Activated naive CD4-positive, alpha-beta T cell treated with anti-CD3 and anti-CD28 coated beads, Interleukin-2, amount 10 ng/mL, durations not matched to agents 7 days and 5 days (primary cell): ENCODE measurements at regions not wholly inside any gene's neighbourhood (a gene's known extent, or its start where the extent isn't known, plus 50 kb on each side); places are given as distances from the start of the nearest gene placed in this dataset.

Experiments used
- CTCF ChIA-PET: fragments of 350-600 bp; sonication (Branson Sonifier 250); formaldehyde crosslinking; loops from one replicate; lab custom pipeline; 2021; ENCODE audit warnings: antibody characterized with exemption; lab: Charles Lee
- DNase-seq: peaks from one replicate; pipeline ENCODE4 v3.0.0-alpha.2; 2020
- H3K27ac Mint-ChIP-seq: one replicate; pipeline ENCODE4 v1.8.0; 2021; ENCODE audit warnings: mild to moderate bottlenecking, moderate library complexity, mixed read lengths
- H3K27me3 Mint-ChIP-seq: one replicate; pipeline ENCODE4 v1.8.0; 2021; ENCODE audit warnings: mild to moderate bottlenecking, mixed read lengths
- H3K36me3 Mint-ChIP-seq: one replicate; pipeline ENCODE4 v1.8.0; 2021; ENCODE audit warnings: mixed read lengths
- H3K4me1 Mint-ChIP-seq: one replicate; pipeline ENCODE4 v1.8.0; 2021; ENCODE audit warnings: mixed read lengths
- H3K4me3 Mint-ChIP-seq: one replicate; pipeline ENCODE4 v1.8.0; 2021; ENCODE audit warnings: mild to moderate bottlenecking, moderate library complexity, mixed read lengths
- H3K9me3 Mint-ChIP-seq: one replicate; pipeline ENCODE4 v1.8.0; 2021; ENCODE audit warnings: mixed read lengths

- Mint-ChIP-seq H3K4me3 (no peak overlapping the region), H3K36me3 (no peaks in the 10 kb centered on the region), H3K9me3 (no peaks in the 10 kb centered on the region), H3K27me3 (peaks cover 3% of the 10 kb centered on the region), H3K4me1 (no peaks in the 10 kb centered on the region), H3K27ac (no peak overlapping the region)
- CTCF ChIA-PET: interaction anchor here (1.2 to 1.3 kb wide), 2 partner anchors 11 to 576 kb away, joined by 3 read pairs; no protein-coding TSS in a partner anchor
- DNase-seq: no peak
These were observed 445.1 kb upstream of the ZMIZ1 start for GRCh38 chr10:78623578-78624215.

GRCh38 chr10:78624791-78625190 lies 444.0 kb upstream of the ZMIZ1 start:
- no peaks in the 10 kb centered on the region for H3K9me3 Mint-ChIP-seq
- H3K36me3 Mint-ChIP-seq: no peaks in the 10 kb centered on the region
- H3K27ac Mint-ChIP-seq: no peak overlapping the region
- CTCF ChIA-PET: interaction anchor here (0.7 to 1.3 kb wide), 3 partner anchors 10 to 577 kb away, joined by 3 read pairs; no protein-coding TSS in a partner anchor
- peaks cover 3% of the 10 kb centered on the region for H3K27me3 Mint-ChIP-seq
- H3K4me3 Mint-ChIP-seq: no peak overlapping the region
- H3K4me1 Mint-ChIP-seq: no peaks in the 10 kb centered on the region
- DNase-seq: no peak

GRCh38 chr10:78626471-78626870 lies 442.3 kb upstream of the ZMIZ1 start:
- peaks cover 3% of the 10 kb centered on the region for H3K27me3 Mint-ChIP-seq
- no peak overlapping the region for H3K4me3 Mint-ChIP-seq
- no peak overlapping the region for H3K27ac Mint-ChIP-seq
- H3K36me3 Mint-ChIP-seq: no peaks in the 10 kb centered on the region
- CTCF ChIA-PET: no interaction called here
- H3K9me3 Mint-ChIP-seq: no peaks in the 10 kb centered on the region
- no peak for DNase-seq
- H3K4me1 Mint-ChIP-seq: no peaks in the 10 kb centered on the region

- Mint-ChIP-seq H3K27me3 (peaks cover 3% of the 10 kb centered on the region), H3K4me1 (no peaks in the 10 kb centered on the region), H3K27ac (no peak overlapping the region), H3K36me3 (no peaks in the 10 kb centered on the region), H3K4me3 (no peak overlapping the region), H3K9me3 (no peaks in the 10 kb centered on the region)
- DNase-seq: no peak
- CTCF ChIA-PET: no interaction called here
These were observed 441.4 kb upstream of the ZMIZ1 start for GRCh38 chr10:78627254-78627795.

- Mint-ChIP-seq H3K4me3 (no peak overlapping the region), H3K9me3 (no peaks in the 10 kb centered on the region), H3K27me3 (peaks cover 3% of the 10 kb centered on the region), H3K27ac (no peak overlapping the region), H3K36me3 (no peaks in the 10 kb centered on the region), H3K4me1 (no peaks in the 10 kb centered on the region)
- CTCF ChIA-PET: no interaction called here
- DNase-seq: no peak
These were observed 439.8 kb upstream of the ZMIZ1 start for GRCh38 chr10:78628976-78629375.

- CTCF ChIA-PET: no interaction called here
- no peak for DNase-seq
- H3K27me3 Mint-ChIP-seq: peaks cover 4% of the 10 kb centered on the region
- H3K9me3 Mint-ChIP-seq: no peaks in the 10 kb centered on the region
- H3K27ac Mint-ChIP-seq: no peak overlapping the region
- H3K36me3 Mint-ChIP-seq: no peaks in the 10 kb centered on the region
- H3K4me3 Mint-ChIP-seq: no peak overlapping the region
- H3K4me1 Mint-ChIP-seq: no peaks in the 10 kb centered on the region
These were observed 439.0 kb upstream of the ZMIZ1 start for GRCh38 chr10:78629773-78630172.

GRCh38 chr10:78630944-78631838 lies 437.6 kb upstream of the ZMIZ1 start:
- Mint-ChIP-seq H3K4me3 (no peak overlapping the region), H3K9me3 (no peaks in the 10 kb centered on the region), H3K4me1 (no peaks in the 10 kb centered on the region), H3K27me3 (peaks cover 9% of the 10 kb centered on the region), H3K27ac (no peak overlapping the region), H3K36me3 (no peaks in the 10 kb centered on the region)
- DNase-seq: no peak
- CTCF ChIA-PET: interaction anchor here (0.8 kb wide), 1 partner anchor 33 kb away, joined by 3 read pairs; no protein-coding TSS in a partner anchor

- CTCF ChIA-PET: interaction anchor here (1.4 kb wide), 1 partner anchor 10 kb away, joined by 3 read pairs; no protein-coding TSS in a partner anchor
- Mint-ChIP-seq H3K27ac (no peak overlapping the region), H3K36me3 (no peaks in the 10 kb centered on the region), H3K9me3 (no peaks in the 10 kb centered on the region), H3K4me3 (no peak overlapping the region), H3K27me3 (peaks cover 9% of the 10 kb centered on the region), H3K4me1 (no peaks in the 10 kb centered on the region)
- no peak for DNase-seq
These were observed 434.4 kb upstream of the ZMIZ1 start for GRCh38 chr10:78634389-78634815.

- H3K27me3 Mint-ChIP-seq: peaks cover 9% of the 10 kb centered on the region
- H3K9me3 Mint-ChIP-seq: no peaks in the 10 kb centered on the region
- CTCF ChIA-PET: interaction anchor here (1.4 kb wide), 1 partner anchor 10 kb away, joined by 3 read pairs; no protein-coding TSS in a partner anchor
- DNase-seq: no peak
- H3K4me1 Mint-ChIP-seq: no peaks in the 10 kb centered on the region
- H3K36me3 Mint-ChIP-seq: no peaks in the 10 kb centered on the region
- no peak overlapping the region for H3K4me3 Mint-ChIP-seq
- H3K27ac Mint-ChIP-seq: no peak overlapping the region
These were observed 433.9 kb upstream of the ZMIZ1 start for GRCh38 chr10:78634835-78635234.

GRCh38 chr10:78639629-78640028 lies 429.1 kb upstream of the ZMIZ1 start:
- H3K4me3 Mint-ChIP-seq: no peak overlapping the region
- CTCF ChIA-PET: no interaction called here
- no peak for DNase-seq
- H3K36me3 Mint-ChIP-seq: no peaks in the 10 kb centered on the region
- peaks cover 9% of the 10 kb centered on the region for H3K27me3 Mint-ChIP-seq
- no peaks in the 10 kb centered on the region for H3K9me3 Mint-ChIP-seq
- H3K27ac Mint-ChIP-seq: no peak overlapping the region
- H3K4me1 Mint-ChIP-seq: no peaks in the 10 kb centered on the region

- no peak for DNase-seq
- H3K9me3 Mint-ChIP-seq: no peaks in the 10 kb centered on the region
- H3K4me1 Mint-ChIP-seq: no peaks in the 10 kb centered on the region
- CTCF ChIA-PET: no interaction called here
- no peak overlapping the region for H3K4me3 Mint-ChIP-seq
- H3K27me3 Mint-ChIP-seq: peaks cover 5% of the 10 kb centered on the region
- H3K27ac Mint-ChIP-seq: no peak overlapping the region
- H3K36me3 Mint-ChIP-seq: no peaks in the 10 kb centered on the region
These were observed 427.8 kb upstream of the ZMIZ1 start for GRCh38 chr10:78640796-78641636.

GRCh38 chr10:78641693-78642092 lies 427.1 kb upstream of the ZMIZ1 start:
- no peak for DNase-seq
- CTCF ChIA-PET: no interaction called here

GRCh38 chr10:78642269-78642816 lies 426.4 kb upstream of the ZMIZ1 start:
- CTCF ChIA-PET: no interaction called here
- Mint-ChIP-seq H3K27me3 (peaks cover 5% of the 10 kb centered on the region), H3K36me3 (no peaks in the 10 kb centered on the region)

More at GRCh38 chr10:78641693-78642092, 427.1 kb upstream of the ZMIZ1 start:
- H3K27me3 Mint-ChIP-seq: peaks cover 5% of the 10 kb centered on the region
- no peaks in the 10 kb centered on the region for H3K36me3 Mint-ChIP-seq
- no peak overlapping the region for H3K4me3 Mint-ChIP-seq
- no peaks in the 10 kb centered on the region for H3K9me3 Mint-ChIP-seq
- H3K4me1 Mint-ChIP-seq: no peaks in the 10 kb centered on the region
- no peak overlapping the region for H3K27ac Mint-ChIP-seq

More at GRCh38 chr10:78642269-78642816, 426.4 kb upstream of the ZMIZ1 start:
- Mint-ChIP-seq H3K4me1 (no peaks in the 10 kb centered on the region), H3K4me3 (no peak overlapping the region), H3K9me3 (no peaks in the 10 kb centered on the region), H3K27ac (no peak overlapping the region)
- no peak for DNase-seq
